GM12878 (cell line): ENCODE measurements at regions not wholly inside any gene's neighbourhood (a gene's known extent, or its start where the extent isn't known, plus 50 kb on each side); places are given as distances from the start of the nearest gene placed in this dataset.

Experiments
- ATAC-seq: fragments of 200-7000 bp; cut with Tn5 transposase; 3 replicates; pipeline ENCODE4 v1.9.1; 2020; ENCODE audit warnings: mild to moderate bottlenecking, moderate library complexity
- BruUV-seq: library from RNA; stranded (reverse); fragments of 400-500 nt; replicated peaks from 2 replicates; lab custom pipeline; 2021; lab: Mats Ljungman, UMichigan
- CTCF ChIA-PET: fragments of 300-600 bp; sonication (Branson Sonifier 250); formaldehyde crosslinking; extraction: SDS; loops from one replicate; lab custom pipeline; 2021; ENCODE audit warnings: inconsistent platforms; lab: Yijun Ruan, JAX
- POLR2A ChIA-PET: fragments of 350-600 bp; formaldehyde crosslinking; extraction: SDS; loops from one replicate; lab custom pipeline; 2021; ENCODE audit warnings: inconsistent platforms; lab: Charles Lee
- RAD21 ChIA-PET: fragments of 300-600 bp; sonication (Branson Sonifier 250); formaldehyde crosslinking; loops from one replicate; lab custom pipeline; 2023; ENCODE audit warnings: antibody characterized with exemption; ENCODE audit not compliant: unreplicated experiment; lab: Charles Lee
- SMC1A ChIA-PET: fragments of 300-600 bp; sonication (Branson Sonifier 250); formaldehyde crosslinking; loops from one replicate; lab custom pipeline; 2023; ENCODE audit not compliant: unreplicated experiment, uncharacterized antibody; lab: Charles Lee
- DNase-seq: peaks from one replicate; pipeline ENCODE4 v3.0.0-alpha.2; 2011; ENCODE audit warnings: low read depth, low spot score
- FAIRE-seq: peaks from 3 replicates; lab custom pipeline; 2011; peaks lifted over from hg19 to GRCh38; lab: Jason Lieb, UNC
- H2AFZ ChIP-seq: 2 replicates; pipeline ENCODE4 v1.6.0; 2011; ENCODE audit warnings: low read depth, low read length, control low read depth; ENCODE audit not compliant: control insufficient read depth
- H3K27ac ChIP-seq: 2 replicates; pipeline ENCODE4 v1.5.1; 2011; ENCODE audit warnings: control low read depth; ENCODE audit not compliant: control insufficient read depth, insufficient read depth
- H3K27me3 ChIP-seq, 2 experiments: replicated peaks in 1 of 2; 2 replicates each; pipeline versions ENCODE4 v1.6.0 to v1.6.1; 2011; ENCODE audit warnings: low read length in 1 of 2; ENCODE audit not compliant: control insufficient read depth in 2 of 2, insufficient read depth in 2 of 2
- H3K36me3 ChIP-seq, 2 experiments: 2 replicates each; pipeline ENCODE4 v1.5.1; 2011; ENCODE audit warnings: low read length in 1 of 2; ENCODE audit not compliant: control insufficient read depth in 2 of 2, insufficient read depth in 2 of 2
- H3K4me1 ChIP-seq: 2 replicates; pipeline ENCODE4 v1.6.1; 2011; ENCODE audit warnings: mild to moderate bottlenecking, low read length, moderate library complexity, mixed read lengths; ENCODE audit not compliant: control insufficient read depth, insufficient read depth
- H3K4me2 ChIP-seq: 2 replicates; pipeline ENCODE4 v1.6.0; 2011; ENCODE audit warnings: control low read depth; ENCODE audit not compliant: control insufficient read depth, insufficient read depth
- H3K4me3 ChIP-seq: fragments of 200-600 bp; sonication (generic); 2 replicates; pipeline ENCODE4 v1.5.1; 2016
- H3K79me2 ChIP-seq: 2 replicates; pipeline ENCODE4 v1.6.0; 2011; ENCODE audit warnings: low read length; ENCODE audit not compliant: control insufficient read depth, insufficient read depth
- H3K9ac ChIP-seq: 2 replicates; pipeline ENCODE4 v1.8.0; 2011; ENCODE audit warnings: low read length, control low read depth, mixed read lengths; ENCODE audit not compliant: control insufficient read depth, insufficient read depth
- H3K9me3 ChIP-seq: replicated peaks from 3 replicates; pipeline ENCODE4 v1.5.1; 2011; ENCODE audit warnings: mild to moderate bottlenecking, low read length; ENCODE audit not compliant: control insufficient read depth, insufficient read depth
- H4K20me1 ChIP-seq: 2 replicates; pipeline ENCODE4 v1.6.0; 2011; ENCODE audit not compliant: control insufficient read depth, insufficient read depth
- ATF2 ChIP-seq: IDR thresholded peaks from 2 replicates; pipeline ENCODE4 v1.6.1; 2012; ENCODE audit warnings: low read length, inconsistent platforms
- E4F1 ChIP-seq: fragments of 450-650 bp; IDR thresholded peaks from 2 replicates; pipeline ENCODE4 v1.6.1; 2018; ENCODE audit warnings: borderline replicate concordance, mild to moderate bottlenecking; ENCODE audit not compliant: partially characterized antibody
- IRF4 ChIP-seq: IDR thresholded peaks from 2 replicates; pipeline ENCODE4 v1.6.1; 2011; ENCODE audit warnings: low read depth, low read length
- ZBTB11 ChIP-seq: fragments of 450-650 bp; formaldehyde crosslinking; IDR thresholded peaks from 2 replicates; pipeline ENCODE4 v1.5.0; 2022; ENCODE audit warnings: mild to moderate bottlenecking, missing genetic modification characterization
- WGBS: methylation state at CpG from one replicate; pipeline ENCODE4 v1.1.6; 2016; ENCODE audit warnings: low lambda C conversion rate; ENCODE audit not compliant: insufficient replicate concordance, insufficient coverage; ENCODE audit errors: missing lambda C conversion rate; 5-methylcytosine and 5-hydroxymethylcytosine counted together
- in situ Hi-C: fragments of 300-500 bp; cut with MboI; formaldehyde crosslinking; loops from 9 replicates; pipeline ENCODE4 v1.14.3; 2018; ENCODE audit warnings: mixed read lengths
- intact Hi-C: fragments of 100-400 bp; cut with micrococcal nuclease; formaldehyde crosslinking; loops from one replicate; pipeline ENCODE4 v1.14.2; 2022; ENCODE audit not compliant: unreplicated experiment

GRCh38 chr9:87127978-87128614, 180.8 kb upstream of the GAS1 start:
- DNase-seq (no peak), FAIRE-seq (no peak), ATAC-seq (no peak)
- no peaks in the 10 kb centered on the region for H3K36me3 ChIP-seq
- BruUV-seq = no TSS peak
- H3K4me1 ChIP-seq = no peaks in the 10 kb centered on the region
- H2AFZ ChIP-seq = no peak overlapping the region
- H3K27ac ChIP-seq = no peak overlapping the region
- in situ Hi-C loops (no loop called here), intact Hi-C loops (no loop called here)
- CTCF ChIA-PET = no interaction called here
- H3K9me3 ChIP-seq = no peaks in the 10 kb centered on the region
- no peaks in the 10 kb centered on the region for H3K79me2 ChIP-seq
- no peaks in the 10 kb centered on the region for H4K20me1 ChIP-seq
- SMC1A ChIA-PET = interaction anchor here (0.9 kb wide), 1 partner anchor 20 kb away, joined by 3 read pairs; no protein-coding TSS in a partner anchor
- WGBS = 100% methylated on average over 2 of the region's 2 CpGs
- RAD21 ChIA-PET = no interaction called here
- H3K27me3 ChIP-seq = no peaks in the 10 kb centered on the region
- POLR2A ChIA-PET = no interaction called here
- no peak overlapping the region for H3K4me3 ChIP-seq
- H3K9ac ChIP-seq = no peak overlapping the region
- no peak overlapping the region for H3K4me2 ChIP-seq
- TF ChIP-seq ZBTB11 (CRISPR knock-in tag) = no peak
- TF ChIP-seq E4F1 = no peak
- TF ChIP-seq IRF4 = no peak
- TF ChIP-seq ATF2 = no peak
